Smooth muscle cell (in vitro differentiated cells): ENCODE measurements at regions not wholly inside any gene's neighbourhood (a gene's known extent, or its start where the extent isn't known, plus 50 kb on each side); places are given as distances from the start of the nearest gene placed in this dataset.

Experiments
- DNase-seq: peaks from one replicate; lab custom pipeline; 2025; ENCODE audit not compliant: unreplicated experiment; lab: John Stamatoyannopoulos, UW
- H2AFZ ChIP-seq: fragments of 200-600 bp; sonication (generic); 2 replicates; pipeline ENCODE4 v1.6.0; 2016; ENCODE audit warnings: antibody characterized with exemption, low read depth, mild to moderate bottlenecking
- H3F3A ChIP-seq: fragments of 200-600 bp; sonication (generic); 2 replicates; pipeline ENCODE4 v1.6.0; 2017; ENCODE audit warnings: antibody characterized with exemption, low read depth
- H3K27ac ChIP-seq: fragments of 200-600 bp; sonication (generic); 2 replicates; pipeline ENCODE4 v1.5.1; 2016; ENCODE audit warnings: low read depth, mild to moderate bottlenecking
- H3K27me3 ChIP-seq: fragments of 200-600 bp; sonication (generic); 2 replicates; pipeline ENCODE4 v1.6.1; 2016; ENCODE audit warnings: low read depth, mild to moderate bottlenecking
- H3K36me3 ChIP-seq: fragments of 200-600 bp; sonication (generic); 2 replicates; pipeline ENCODE4 v1.5.1; 2016; ENCODE audit warnings: low read depth
- H3K4me1 ChIP-seq: fragments of 200-600 bp; sonication (generic); 2 replicates; pipeline ENCODE4 v1.5.1; 2016; ENCODE audit warnings: low read depth
- H3K4me2 ChIP-seq: fragments of 200-600 bp; sonication (generic); 2 replicates; pipeline ENCODE4 v1.6.0; 2016; ENCODE audit warnings: mild to moderate bottlenecking
- H3K4me3 ChIP-seq: fragments of 200-600 bp; sonication (generic); 2 replicates; pipeline ENCODE4 v1.5.1; 2016; ENCODE audit warnings: mild to moderate bottlenecking
- H3K79me2 ChIP-seq: fragments of 200-600 bp; sonication (generic); 2 replicates; pipeline ENCODE4 v1.6.0; 2016; ENCODE audit warnings: low read depth, mild to moderate bottlenecking
- H3K9ac ChIP-seq: fragments of 200-600 bp; sonication (generic); 2 replicates; pipeline ENCODE4 v1.6.0; 2016; ENCODE audit warnings: low read depth
- H3K9me3 ChIP-seq: fragments of 200-600 bp; sonication (generic); replicated peaks from 2 replicates; pipeline ENCODE4 v1.5.1; 2016; ENCODE audit warnings: low read depth
- H4K20me1 ChIP-seq: fragments of 200-600 bp; sonication (generic); 2 replicates; pipeline ENCODE4 v1.6.0; 2016; ENCODE audit warnings: low read depth
- CTCF ChIP-seq: fragments of 200-600 bp; sonication (generic); IDR thresholded peaks from 2 replicates; pipeline ENCODE4 v1.5.1; 2017; ENCODE audit warnings: borderline replicate concordance, mild to moderate bottlenecking, antibody characterized with exemption; ENCODE audit not compliant: insufficient read depth, poor library complexity, severe bottlenecking
- WGBS: methylation state at CpG from one replicate; pipeline ENCODE4 v1.1.7; 2016; ENCODE audit warnings: low lambda C conversion rate; 5-methylcytosine and 5-hydroxymethylcytosine counted together

- Histone ChIP-seq H3K27ac (no peak overlapping the region), H3K4me3 (no peak overlapping the region), H3K79me2 (no peaks in the 10 kb centered on the region), H3K9ac (no peak overlapping the region), H4K20me1 (no peaks in the 10 kb centered on the region), H3K9me3 (no peaks in the 10 kb centered on the region), H3K36me3 (no peaks in the 10 kb centered on the region), H2AFZ (no peak overlapping the region), H3K4me1 (peaks cover under 1% of the 10 kb centered on the region), H3K4me2 (no peak overlapping the region), H3F3A (no peaks in the 10 kb centered on the region), H3K27me3 (no peaks in the 10 kb centered on the region)
- WGBS, result 100% methylated on average over 1 of the region's 1 CpG
- no peak for DNase-seq
- no peak for TF ChIP-seq CTCF
These were observed 81.0 kb downstream of the EDN1 start for GRCh38 chr6:12371151-12371550.

GRCh38 chr6:12371641-12372146 is 81.5 kb downstream of the EDN1 start:
- no peak for TF ChIP-seq CTCF
- Histone ChIP-seq H3K27me3 (no peaks in the 10 kb centered on the region), H4K20me1 (no peaks in the 10 kb centered on the region), H3K4me1 (no peaks in the 10 kb centered on the region), H2AFZ (no peak overlapping the region), H3K9me3 (no peaks in the 10 kb centered on the region), H3K9ac (no peak overlapping the region), H3K4me3 (no peak overlapping the region), H3K27ac (no peak overlapping the region), H3K79me2 (no peaks in the 10 kb centered on the region), H3F3A (no peaks in the 10 kb centered on the region), H3K36me3 (no peaks in the 10 kb centered on the region), H3K4me2 (no peak overlapping the region)
- no peak for DNase-seq
- WGBS, result 66% methylated on average over 3 of the region's 3 CpGs

- no peak for DNase-seq
These were observed 89.0 kb downstream of the EDN1 start for GRCh38 chr6:12379181-12379580.

More at GRCh38 chr6:12379181-12379580, 89.0 kb downstream of the EDN1 start:
- Histone ChIP-seq H3K36me3 (no peaks in the 10 kb centered on the region), H3K4me1 (no peaks in the 10 kb centered on the region), H3F3A (no peaks in the 10 kb centered on the region), H3K79me2 (no peaks in the 10 kb centered on the region), H2AFZ (no peak overlapping the region), H4K20me1 (no peaks in the 10 kb centered on the region), H3K4me3 (no peak overlapping the region), H3K9ac (no peak overlapping the region), H3K27ac (no peak overlapping the region), H3K9me3 (no peaks in the 10 kb centered on the region), H3K4me2 (no peak overlapping the region), H3K27me3 (no peaks in the 10 kb centered on the region)
- TF ChIP-seq CTCF, result no peak
- 91% methylated on average over 1 of the region's 1 CpG for WGBS
